Left ventricle myocardium inferior (tissue), 1 donor: ENCODE measurements at regions not wholly inside any gene's neighbourhood (a gene's known extent, or its start where the extent isn't known, plus 50 kb on each side); places are given as distances from the start of the nearest gene placed in this dataset.

ENCODE experiments used
- DNase-seq: peaks from one replicate; pipeline ENCODE4 v3.0.0-alpha.2; 2020
- H3K27ac ChIP-seq: fragments of 200-600 bp; replicated peaks from 2 replicates; pipeline ENCODE4 v1.8.0; 2021
- H3K27me3 ChIP-seq: fragments of 200-600 bp; 2 replicates; pipeline ENCODE4 v1.8.0; 2021; ENCODE audit warnings: low read depth
- H3K36me3 ChIP-seq: fragments of 200-600 bp; 2 replicates; pipeline ENCODE4 v1.8.0; 2021
- H3K4me1 ChIP-seq: fragments of 200-600 bp; 2 replicates; pipeline ENCODE4 v1.8.0; 2021
- H3K4me3 ChIP-seq: fragments of 200-600 bp; 2 replicates; pipeline ENCODE4 v1.8.0; 2021; ENCODE audit warnings: mild to moderate bottlenecking, moderate library complexity
- H3K9me3 ChIP-seq: fragments of 200-600 bp; replicated peaks from 2 replicates; pipeline ENCODE4 v1.8.0; 2021
- CTCF ChIP-seq: fragments of 200-600 bp; IDR thresholded peaks from 2 replicates; pipeline ENCODE4 v1.8.0; 2021; ENCODE audit warnings: antibody characterized with exemption, mild to moderate bottlenecking, borderline replicate concordance
- intact Hi-C: fragments of 100-400 bp; cut with micrococcal nuclease; formaldehyde crosslinking; loops from one replicate; pipeline ENCODE4 v1.11.0; 2022
- donor health status: DM: no; HTN: yes; CAD: no; lungs with severe emphysema.

DNA sequence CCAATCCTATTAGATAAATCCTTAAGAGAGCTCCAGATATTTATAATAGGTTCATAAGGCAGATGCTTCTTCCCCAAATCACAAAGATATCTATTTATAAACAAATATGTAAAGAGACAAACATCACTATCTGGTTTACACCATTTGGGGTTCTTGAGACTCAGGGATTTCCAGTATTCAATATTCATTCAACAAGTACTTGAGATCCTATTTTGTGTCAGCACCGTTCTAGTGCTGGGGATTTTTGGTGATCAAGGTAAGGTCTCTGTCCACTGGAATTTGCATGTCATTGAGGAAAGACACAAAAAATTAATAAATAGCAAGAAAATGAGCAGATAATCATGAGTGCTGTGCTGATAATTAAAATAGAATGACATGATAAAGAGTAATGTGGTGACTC, 222.7 kb upstream of the FOXN3 start:
- H3K27me3 ChIP-seq, result no peaks in the 10 kb centered on the region
- H3K27ac ChIP-seq, result no peak overlapping the region
- intact Hi-C loops, result no loop called here
- H3K4me1 ChIP-seq, result no peaks in the 10 kb centered on the region
- H3K9me3 ChIP-seq, result peaks cover 3% of the 10 kb centered on the region
- TF ChIP-seq CTCF, result no peak
- H3K36me3 ChIP-seq, result no peaks in the 10 kb centered on the region
- no peak overlapping the region for H3K4me3 ChIP-seq
- no peak for DNase-seq

- no peaks in the 10 kb centered on the region for H3K27me3 ChIP-seq
- no peak overlapping the region for H3K27ac ChIP-seq
- TF ChIP-seq CTCF, result no peak
- H3K9me3 ChIP-seq, result peaks cover 3% of the 10 kb centered on the region
- H3K4me1 ChIP-seq, result no peaks in the 10 kb centered on the region
- no peaks in the 10 kb centered on the region for H3K36me3 ChIP-seq
- H3K4me3 ChIP-seq, result no peak overlapping the region
- intact Hi-C loops, result no loop called here
- no peak for DNase-seq
These were observed 221.9 kb upstream of the FOXN3 start for GRCh38 chr14:89638891-89639290.

- Histone ChIP-seq H3K36me3 (no peaks in the 10 kb centered on the region), H3K27me3 (no peaks in the 10 kb centered on the region), H3K9me3 (peaks cover 3% of the 10 kb centered on the region), H3K4me3 (no peak overlapping the region), H3K4me1 (no peaks in the 10 kb centered on the region), H3K27ac (no peak overlapping the region)
- no peak for DNase-seq
- intact Hi-C loops, result no loop called here
- no peak for TF ChIP-seq CTCF
These were observed 220.5 kb upstream of the FOXN3 start for GRCh38 chr14:89637581-89637980.

- intact Hi-C loops, result no loop called here
- no peak for TF ChIP-seq CTCF
- no peak for DNase-seq
- H3K27ac ChIP-seq, result no peak overlapping the region
- H3K9me3 ChIP-seq, result peaks cover 3% of the 10 kb centered on the region
- H3K36me3 ChIP-seq, result no peaks in the 10 kb centered on the region
- H3K4me1 ChIP-seq, result no peaks in the 10 kb centered on the region
- H3K27me3 ChIP-seq, result no peaks in the 10 kb centered on the region
- H3K4me3 ChIP-seq, result no peak overlapping the region
These were observed 218.6 kb upstream of the FOXN3 start for GRCh38 chr14:89635615-89636014.

DNA sequence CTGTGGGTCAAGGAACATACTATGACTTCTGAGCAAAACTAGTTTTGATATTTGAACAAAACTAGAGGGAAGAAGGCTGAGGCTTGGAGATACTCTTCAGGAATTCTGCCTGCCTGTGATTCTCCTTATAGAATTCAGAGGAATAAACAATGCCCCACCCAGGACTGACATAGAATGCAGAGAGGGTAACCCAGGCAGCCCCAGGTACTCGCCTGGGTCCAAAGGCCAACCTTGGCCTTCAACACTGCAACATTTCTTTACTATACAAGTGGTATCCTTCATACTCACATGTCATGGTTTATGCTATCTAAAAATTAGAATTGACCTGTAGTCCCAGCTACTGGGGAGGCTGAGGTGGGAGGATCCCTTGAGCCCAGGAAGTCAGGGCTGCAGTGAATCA, 217.0 kb upstream of the FOXN3 start:
- H3K36me3 ChIP-seq, result no peaks in the 10 kb centered on the region
- H3K4me1 ChIP-seq, result no peaks in the 10 kb centered on the region
- TF ChIP-seq CTCF, result no peak
- H3K27ac ChIP-seq, result no peak overlapping the region
- no peaks in the 10 kb centered on the region for H3K9me3 ChIP-seq
- H3K27me3 ChIP-seq, result no peaks in the 10 kb centered on the region
- H3K4me3 ChIP-seq, result no peak overlapping the region
- DNase-seq, result no peak
- intact Hi-C loops, result no loop called here
